ENCODE measurements at regions not wholly inside any gene's neighbourhood (a gene's known extent, or its start where the extent isn't known, plus 50 kb on each side); places are given as distances from the start of the nearest gene placed in this dataset.
"Not testable (repeated sequence)": the region's sequence is repeated elsewhere in the genome, so short reads cannot be mapped to it uniquely, and the experiment has no call there.

DNA sequence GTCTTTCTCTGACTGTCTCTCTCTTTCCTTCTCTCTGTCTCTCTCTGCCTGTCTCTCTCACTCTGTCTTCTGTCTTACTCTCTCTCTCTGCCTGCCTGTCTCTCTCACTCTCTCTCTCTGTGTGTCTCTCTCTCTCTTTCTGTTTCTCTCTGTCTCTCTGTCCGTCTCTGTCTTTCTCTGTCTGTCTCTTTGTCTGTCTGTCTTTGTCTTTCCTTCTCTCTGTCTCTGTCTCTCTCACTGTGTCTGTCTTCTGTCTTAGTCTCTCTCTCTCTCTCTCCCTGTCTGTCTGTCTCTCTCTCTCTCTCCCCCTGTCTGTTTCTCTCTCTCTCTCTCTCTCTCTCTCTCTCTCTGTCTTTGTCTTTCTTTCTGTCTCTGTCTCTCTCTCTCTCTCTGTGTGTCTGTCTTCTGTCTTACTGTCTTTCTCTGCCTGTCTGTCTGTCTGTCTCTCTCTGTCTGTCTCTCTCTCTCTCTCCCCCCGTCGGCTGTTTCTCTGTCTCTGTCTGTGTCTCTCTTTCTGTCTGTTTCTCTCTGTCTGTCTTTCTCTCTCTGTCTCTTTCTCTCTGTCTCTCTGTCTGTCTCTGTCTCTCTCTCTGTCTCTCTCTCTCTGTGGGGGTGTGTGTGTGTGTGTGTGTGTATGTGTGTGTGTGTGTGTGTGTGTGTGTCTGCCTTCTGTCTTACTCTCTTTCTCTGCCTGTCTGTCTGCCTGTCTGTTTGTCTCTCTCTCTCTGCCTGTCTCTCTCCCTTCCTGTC, 2056.8 kb upstream of the TPTE start:
- TF ChIP-seq, protein P1, sequence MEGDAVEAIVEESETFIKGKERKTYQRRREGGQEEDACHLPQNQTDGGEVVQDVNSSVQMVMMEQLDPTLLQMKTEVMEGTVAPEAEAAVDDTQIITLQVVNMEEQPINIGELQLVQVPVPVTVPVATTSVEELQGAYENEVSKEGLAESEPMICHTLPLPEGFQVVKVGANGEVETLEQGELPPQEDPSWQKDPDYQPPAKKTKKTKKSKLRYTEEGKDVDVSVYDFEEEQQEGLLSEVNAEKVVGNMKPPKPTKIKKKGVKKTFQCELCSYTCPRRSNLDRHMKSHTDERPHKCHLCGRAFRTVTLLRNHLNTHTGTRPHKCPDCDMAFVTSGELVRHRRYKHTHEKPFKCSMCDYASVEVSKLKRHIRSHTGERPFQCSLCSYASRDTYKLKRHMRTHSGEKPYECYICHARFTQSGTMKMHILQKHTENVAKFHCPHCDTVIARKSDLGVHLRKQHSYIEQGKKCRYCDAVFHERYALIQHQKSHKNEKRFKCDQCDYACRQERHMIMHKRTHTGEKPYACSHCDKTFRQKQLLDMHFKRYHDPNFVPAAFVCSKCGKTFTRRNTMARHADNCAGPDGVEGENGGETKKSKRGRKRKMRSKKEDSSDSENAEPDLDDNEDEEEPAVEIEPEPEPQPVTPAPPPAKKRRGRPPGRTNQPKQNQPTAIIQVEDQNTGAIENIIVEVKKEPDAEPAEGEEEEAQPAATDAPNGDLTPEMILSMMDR (conservative IDR thresholded peaks at IDR 0.05) = not testable (repeated sequence)
- TF ChIP-seq EZH2 (IDR thresholded peaks at IDR 0.05; ENCODE audit: low read depth) = not testable (repeated sequence)
